GM12878 (cell line): ENCODE measurements at regions not wholly inside any gene's neighbourhood (a gene's known extent, or its start where the extent isn't known, plus 50 kb on each side); places are given as distances from the start of the nearest gene placed in this dataset.
A peak's percentile ranks its signal among the peaks of the same experiment; 100 is the strongest.

Experiments used
- CTCF ChIP-seq, 3 experiments: IDR thresholded peaks in 2 of 3; conservative IDR thresholded peaks in 1 of 3; 2 replicates each; pipeline ENCODE4 v1.5.1; 2011; ENCODE audit warnings: low read depth in 3 of 3, low read length in 3 of 3, mild to moderate bottlenecking in 3 of 3, control low read depth in 2 of 3, moderate library complexity in 2 of 3, inconsistent platforms in 1 of 3, mixed read lengths in 1 of 3; ENCODE audit not compliant: control insufficient read depth in 2 of 3, insufficient read depth in 1 of 3; ENCODE audit errors: extremely low read depth in 1 of 3
- EP300 ChIP-seq, 2 experiments: fragments of 150-350 bp in 1 of 2; IDR thresholded peaks; 2 replicates each; pipeline ENCODE4 v1.6.1; 2011 to 2012; ENCODE audit warnings: low read depth in 2 of 2, low read length in 2 of 2, borderline replicate concordance in 1 of 2, improper control_type of control experiment in 1 of 2, inconsistent platforms in 1 of 2; ENCODE audit not compliant: control insufficient read depth in 1 of 2
- EZH2 ChIP-seq: IDR thresholded peaks from 2 replicates; pipeline ENCODE4 v1.6.1; 2012; ENCODE audit warnings: low read depth, mild to moderate bottlenecking, control low read depth, inconsistent platforms, low read length, borderline replicate concordance; ENCODE audit not compliant: control insufficient read depth
- FOXM1 ChIP-seq: IDR thresholded peaks from 2 replicates; pipeline ENCODE4 v1.6.1; 2012; ENCODE audit warnings: low read depth, mild to moderate bottlenecking, inconsistent platforms, low read length, moderate library complexity
- IRF4 ChIP-seq: IDR thresholded peaks from 2 replicates; pipeline ENCODE4 v1.6.1; 2011; ENCODE audit warnings: low read depth, low read length
- MXI1 ChIP-seq: fragments of 150-350 bp; IDR thresholded peaks from 2 replicates; pipeline ENCODE4 v1.6.1; 2011; ENCODE audit warnings: low read depth, mild to moderate bottlenecking, inconsistent platforms, low read length, improper control_type of control experiment
- MYC ChIP-seq: IDR thresholded peaks from 2 replicates; pipeline ENCODE4 v1.6.1; 2011; ENCODE audit warnings: mild to moderate bottlenecking, low read length, moderate library complexity, inconsistent platforms; ENCODE audit not compliant: insufficient read depth, insufficient replicate concordance, insufficient read length, severe bottlenecking
- NR2C2 ChIP-seq: IDR thresholded peaks from 2 replicates; pipeline ENCODE4 v1.6.1; 2011; ENCODE audit warnings: borderline replicate concordance, low read depth; ENCODE audit not compliant: control insufficient read depth, insufficient read length
- POLR2A ChIP-seq: IDR thresholded peaks from 2 replicates; pipeline ENCODE4 v1.6.1; 2011; ENCODE audit warnings: low read depth, mild to moderate bottlenecking, low read length
- YY1 ChIP-seq: IDR thresholded peaks from 2 replicates; pipeline ENCODE4 v1.6.1; 2011; ENCODE audit warnings: low read depth, mild to moderate bottlenecking, low read length

GRCh38 chr17:65418622-65419021 lies 142.8 kb downstream of the AXIN2 start:
- TF ChIP-seq CTCF (IDR thresholded peaks at IDR 0.05 in 2 of 3, conservative IDR thresholded peaks at IDR 0.05 in 1 of 3; ENCODE audit: control insufficient read depth in 2 of 3, extremely low read depth in 1 of 3, insufficient read depth in 1 of 3, low read depth in 3 of 3, low read length in 3 of 3), result peak in 1 of 3 experiments; percentile 3; a peak in 2 of 6 replicates
- TF ChIP-seq MXI1, result no peak
- TF ChIP-seq EP300 (IDR thresholded peaks at IDR 0.05; ENCODE audit: borderline replicate concordance in 1 of 2, control insufficient read depth in 1 of 2, low read depth in 2 of 2, low read length in 2 of 2), result no peak
- TF ChIP-seq FOXM1, result no peak
- TF ChIP-seq NR2C2, result no peak
- no peak for TF ChIP-seq EZH2
- TF ChIP-seq MYC, result no peak
- TF ChIP-seq YY1, result no peak
- no peak for TF ChIP-seq POLR2A
- TF ChIP-seq IRF4, result no peak
